Upper lobe of left lung (tissue), 4 donors: ENCODE measurements at regions not wholly inside any gene's neighbourhood (a gene's known extent, or its start where the extent isn't known, plus 50 kb on each side); places are given as distances from the start of the nearest gene placed in this dataset.

Source experiments
- CTCF ChIP-seq, 6 experiments: fragments of 450-650 bp in 4 of 6; fragments of 200-600 bp in 2 of 6; sonication (generic) in 2 of 6; IDR thresholded peaks; one replicate each; pipeline ENCODE4 v1.5.1; 2016 to 2019; ENCODE audit warnings: antibody characterized with exemption in 6 of 6
- EP300 ChIP-seq, 4 donors: sonication (generic); formaldehyde crosslinking; IDR thresholded peaks; one replicate each; pipeline ENCODE4 v1.5.1; 2017; ENCODE audit warnings: antibody characterized with exemption in 4 of 4, control low read depth in 2 of 4
- POLR2A ChIP-seq, 4 donors: fragments of 450-650 bp; IDR thresholded peaks; one replicate each; pipeline ENCODE4 v1.5.1; 2016 to 2017; ENCODE audit warnings: antibody characterized with exemption in 4 of 4, mild to moderate bottlenecking in 2 of 4
- POLR2AphosphoS5 ChIP-seq, 2 donors: sonication (generic); formaldehyde crosslinking; IDR thresholded peaks; one replicate each; pipeline ENCODE4 v1.5.1; 2017; ENCODE audit warnings: antibody characterized with exemption in 2 of 2

- TF ChIP-seq CTCF (IDR thresholded peaks at IDR 0.05): no peak
- no peak for TF ChIP-seq POLR2A (IDR thresholded peaks at IDR 0.05)
- TF ChIP-seq EP300 (IDR thresholded peaks at IDR 0.05): no peak
- TF ChIP-seq POLR2AphosphoS5 (IDR thresholded peaks at IDR 0.05): no peak
Measured at GRCh38 chr14:105855893-105856675, 329.7 kb downstream of the TMEM121 start.
